HCT116 (cell line): ENCODE measurements at regions not wholly inside any gene's neighbourhood (a gene's known extent, or its start where the extent isn't known, plus 50 kb on each side); places are given as distances from the start of the nearest gene placed in this dataset.

ENCODE experiments used
- ATAC-seq: fragments of 200-7000 bp; cut with Tn5 transposase; 2 replicates; pipeline ENCODE4 v1.9.1; 2020; ENCODE audit warnings: mild to moderate bottlenecking, moderate library complexity
- BruUV-seq: library from RNA; stranded (reverse); fragments of 400-500 nt; replicated peaks from 2 replicates; lab custom pipeline; 2021; lab: Mats Ljungman, UMichigan
- CTCF ChIA-PET: fragments of 300-600 bp; sonication (Branson Sonifier 250); formaldehyde crosslinking; loops from one replicate; lab custom pipeline; 2021; ENCODE audit warnings: antibody characterized with exemption; lab: Charles Lee
- POLR2A ChIA-PET: fragments of 300-600, 350-600 bp; sonication (Branson Sonifier 250); formaldehyde crosslinking; loops from one replicate; lab custom pipeline; 2021; ENCODE audit warnings: antibody characterized with exemption; lab: Charles Lee
- RAD21 ChIA-PET, 2 experiments: fragments of 300-600 bp; sonication (Branson Sonifier 250); formaldehyde crosslinking; loops; one replicate each; lab custom pipeline; 2023; ENCODE audit warnings: low total read pairs in 2 of 2; ENCODE audit not compliant: uncharacterized antibody in 2 of 2, unreplicated experiment in 2 of 2, low non-redundant PET in 1 of 2; lab: Charles Lee
- DNase-seq: peaks from one replicate; pipeline ENCODE4 v3.0.0-alpha.2; 2010; ENCODE audit warnings: low read depth, low spot score
- H2AFZ ChIP-seq: fragments of 200-600 bp; shearing (Covaris generic), sonication (generic); 2 replicates; pipeline ENCODE4 v1.6.1; 2017; ENCODE audit warnings: low read depth, mixed run types, mixed read lengths, antibody characterized with exemption, low read length; ENCODE audit not compliant: poor library complexity, severe bottlenecking
- H3K27ac ChIP-seq: 2 replicates; pipeline ENCODE4 v1.5.1; 2012; ENCODE audit warnings: low read depth, low read length
- H3K27me3 ChIP-seq: fragments of 200-600 bp; sonication (generic); 2 replicates; pipeline ENCODE4 v1.6.1; 2016; ENCODE audit warnings: mixed run types, low read length, mixed read lengths; ENCODE audit not compliant: insufficient read depth
- H3K36me3 ChIP-seq, 2 experiments: fragments of 200-500 bp in 1 of 2; fragments of 200-600 bp in 1 of 2; sonication (Bioruptor generic) in 1 of 2; sonication (generic) in 1 of 2; 2 replicates each; pipeline versions ENCODE4 v1.5.1 to v1.6.1; 2014 to 2016; ENCODE audit warnings: low read length in 2 of 2, inconsistent platforms in 1 of 2, mixed read lengths in 1 of 2, mixed run types in 1 of 2; ENCODE audit not compliant: insufficient read depth in 2 of 2, control insufficient read depth in 1 of 2
- H3K4me1 ChIP-seq, 2 experiments: fragments of 200-600 bp in 1 of 2; sonication (generic) in 1 of 2; 2 replicates each; pipeline versions ENCODE4 v1.5.1 to v1.6.1; 2012 to 2017; ENCODE audit warnings: low read length in 2 of 2, inconsistent platforms in 1 of 2, mild to moderate bottlenecking in 1 of 2, mixed read lengths in 1 of 2, mixed run types in 1 of 2, moderate library complexity in 1 of 2; ENCODE audit not compliant: insufficient read depth in 2 of 2, control insufficient read depth in 1 of 2
- H3K4me2 ChIP-seq: fragments of 200-600 bp; sonication (generic); 2 replicates; pipeline ENCODE4 v1.6.1; 2017; ENCODE audit warnings: mixed run types, low read length, mixed read lengths
- H3K4me3 ChIP-seq, 2 experiments: fragments of 200-600 bp in 1 of 2; sonication (generic) in 1 of 2; replicated peaks in 1 of 2; 2 replicates each; pipeline ENCODE4 v1.5.1; 2011 to 2016; ENCODE audit warnings: low read length in 2 of 2, control low read depth in 1 of 2, low read depth in 1 of 2, mild to moderate bottlenecking in 1 of 2, mixed read lengths in 1 of 2, mixed run types in 1 of 2
- H3K79me2 ChIP-seq: fragments of 200-600 bp; sonication (generic); 2 replicates; pipeline ENCODE4 v1.6.1; 2017; ENCODE audit warnings: mild to moderate bottlenecking, mixed run types, low read length, moderate library complexity, mixed read lengths; ENCODE audit not compliant: insufficient read depth
- H3K9ac ChIP-seq: fragments of 200-600 bp; sonication (generic); 2 replicates; pipeline ENCODE4 v1.6.1; 2016; ENCODE audit warnings: low read length, mixed read lengths
- H3K9me2 ChIP-seq: fragments of 200-600 bp; sonication (generic), shearing (Covaris generic); 2 replicates; pipeline ENCODE4 v1.6.1; 2017; ENCODE audit warnings: mixed run types, mild to moderate bottlenecking, moderate library complexity; ENCODE audit not compliant: insufficient read depth
- H3K9me3 ChIP-seq, 2 experiments: fragments of 200-500 bp in 1 of 2; fragments of 200-600 bp in 1 of 2; sonication (Bioruptor generic) in 1 of 2; sonication (generic) in 1 of 2; 2 replicates each; pipeline ENCODE4 v1.6.1; 2014 to 2017; ENCODE audit warnings: low read length in 2 of 2, mixed read lengths in 2 of 2, inconsistent platforms in 1 of 2, low read depth in 1 of 2, mild to moderate bottlenecking in 1 of 2, mixed run types in 1 of 2, moderate library complexity in 1 of 2; ENCODE audit not compliant: control insufficient read depth in 1 of 2, insufficient read depth in 1 of 2
- H4K20me1 ChIP-seq: fragments of 200-600 bp; sonication (generic), shearing (Covaris generic); 2 replicates; pipeline ENCODE4 v1.6.1; 2017; ENCODE audit warnings: mixed run types, mild to moderate bottlenecking, moderate library complexity; ENCODE audit not compliant: insufficient read depth
- ATF3 ChIP-seq: IDR thresholded peaks from 2 replicates; pipeline ENCODE4 v1.6.1; 2012
- CBX3 ChIP-seq: IDR thresholded peaks from 2 replicates; pipeline ENCODE4 v1.6.1; 2012; ENCODE audit warnings: low read depth
- EGR1 ChIP-seq: IDR thresholded peaks from 2 replicates; pipeline ENCODE4 v1.6.1; 2012; ENCODE audit warnings: low read depth
- EZH2 ChIP-seq: fragments of 200-600 bp; sonication (generic); IDR thresholded peaks from 2 replicates; pipeline ENCODE4 v1.6.1; 2017; ENCODE audit warnings: antibody characterized with exemption, mixed run types
- FOSL1 ChIP-seq: IDR thresholded peaks from 2 replicates; pipeline ENCODE4 v1.6.1; 2012; ENCODE audit warnings: low read depth
- JUND ChIP-seq: IDR thresholded peaks from 2 replicates; pipeline ENCODE4 v1.6.1; 2012
- MAX ChIP-seq: IDR thresholded peaks from 2 replicates; pipeline ENCODE4 v1.6.1; 2012
- POLR2A ChIP-seq: IDR thresholded peaks from 2 replicates; pipeline ENCODE4 v1.7.0; 2011; ENCODE audit warnings: borderline replicate concordance; ENCODE audit not compliant: insufficient read depth, insufficient read length; ENCODE audit errors: extremely low read depth
- POLR2AphosphoS5 ChIP-seq: IDR thresholded peaks from 2 replicates; pipeline ENCODE4 v1.6.1; 2011; ENCODE audit warnings: mild to moderate bottlenecking, low read depth, low read length, moderate library complexity
- RAD21 ChIP-seq: IDR thresholded peaks from 2 replicates; pipeline ENCODE4 v1.6.1; 2012; ENCODE audit warnings: low read depth, mild to moderate bottlenecking
- REST ChIP-seq: IDR thresholded peaks from 2 replicates; pipeline ENCODE4 v1.6.1; 2012; ENCODE audit warnings: low read depth
- SIN3A ChIP-seq: IDR thresholded peaks from 2 replicates; pipeline ENCODE4 v1.6.1; 2012; ENCODE audit warnings: low read depth
- SP1 ChIP-seq: IDR thresholded peaks from 2 replicates; pipeline ENCODE4 v1.6.1; 2012; ENCODE audit warnings: low read depth
- SRF ChIP-seq: IDR thresholded peaks from 2 replicates; pipeline ENCODE4 v1.6.1; 2012; ENCODE audit warnings: low read depth
- TCF7L2 ChIP-seq: IDR thresholded peaks from 2 replicates; pipeline ENCODE4 v1.7.0; 2011; ENCODE audit warnings: borderline replicate concordance, inconsistent platforms; ENCODE audit not compliant: insufficient read depth, insufficient read length; ENCODE audit errors: extremely low read depth
- YY1 ChIP-seq: IDR thresholded peaks from 2 replicates; pipeline ENCODE4 v1.6.1; 2011; ENCODE audit warnings: low read length, low read depth, moderate library complexity, mild to moderate bottlenecking; ENCODE audit not compliant: insufficient replicate concordance; ENCODE audit errors: extremely low read depth
- ZFX ChIP-seq: fragments of 450-650 bp; IDR thresholded peaks from 2 replicates; pipeline ENCODE4 v1.6.1; 2017
- ZNF274 ChIP-seq: fragments of 200-500 bp; sonication (Bioruptor generic); IDR thresholded peaks from 2 replicates; pipeline ENCODE4 v1.6.1; 2014; ENCODE audit warnings: mild to moderate bottlenecking, low read depth, low read length, inconsistent platforms
- intact Hi-C: fragments of 100-400 bp; cut with micrococcal nuclease; formaldehyde crosslinking; loops from 2 replicates; pipeline ENCODE4 v1.10.0; 2022

GRCh38 chrX:43018031-43018430 is 240.1 kb upstream of the PPP1R2C start:
- Histone ChIP-seq H3K27me3 (no peaks in the 10 kb centered on the region), H3K4me2 (no peak overlapping the region), H4K20me1 (no peaks in the 10 kb centered on the region), H3K79me2 (no peaks in the 10 kb centered on the region), H3K4me1 (no peaks in the 10 kb centered on the region), H3K36me3 (no peaks in the 10 kb centered on the region), H3K9me2 (no peaks in the 10 kb centered on the region), H3K9me3 (no peaks in the 10 kb centered on the region), H2AFZ (no peak overlapping the region), H3K27ac (no peak overlapping the region), H3K9ac (no peak overlapping the region), H3K4me3 (no peak overlapping the region)
- no TSS peak for BruUV-seq
- intact Hi-C loops: no loop called here
- ATAC-seq (no peak), DNase-seq (no peak)
- RAD21 ChIA-PET: no interaction called here
- CTCF ChIA-PET: no interaction called here
- no peak for TF ChIP-seq YY1
- TF ChIP-seq CBX3: no peak
- TF ChIP-seq TCF7L2: no peak
- TF ChIP-seq POLR2A: no peak
- TF ChIP-seq SRF: no peak
- TF ChIP-seq SP1: no peak
- no peak for TF ChIP-seq ZNF274
- no peak for TF ChIP-seq RAD21
- TF ChIP-seq ATF3: no peak
- TF ChIP-seq SIN3A: no peak
- TF ChIP-seq EGR1: no peak
- POLR2A ChIA-PET: no interaction called here

- ATAC-seq (no peak), DNase-seq (no peak)
- no peaks in the 10 kb centered on the region for H3K79me2 ChIP-seq
- H3K9ac ChIP-seq: no peak overlapping the region
- no peaks in the 10 kb centered on the region for H3K36me3 ChIP-seq
- H3K4me2 ChIP-seq: no peak overlapping the region
- ChIA-PET CTCF (no interaction called here), RAD21 (no interaction called here), POLR2A (no interaction called here)
- no peaks in the 10 kb centered on the region for H3K27me3 ChIP-seq
- H3K9me2 ChIP-seq: no peaks in the 10 kb centered on the region
- intact Hi-C loops: no loop called here
- H2AFZ ChIP-seq: no peak overlapping the region
- no peak overlapping the region for H3K4me3 ChIP-seq
- H3K4me1 ChIP-seq: no peaks in the 10 kb centered on the region
- H4K20me1 ChIP-seq: no peaks in the 10 kb centered on the region
- no peaks in the 10 kb centered on the region for H3K9me3 ChIP-seq
- no TSS peak for BruUV-seq
- no peak overlapping the region for H3K27ac ChIP-seq
- TF ChIP-seq EZH2 (no peak), POLR2A (no peak), REST (no peak), ZFX (no peak), SRF (no peak), JUND (no peak), EGR1 (no peak), CBX3 (no peak), RAD21 (no peak), SIN3A (no peak), ATF3 (no peak), SP1 (no peak), MAX (no peak), ZNF274 (no peak), POLR2AphosphoS5 (no peak), YY1 (no peak), FOSL1 (no peak)
Observed at GRCh38 chrX:43019021-43019420, 241.1 kb upstream of the PPP1R2C start.
